ENCODE measurements at regions not wholly inside any gene's neighbourhood (a gene's known extent, or its start where the extent isn't known, plus 50 kb on each side); places are given as distances from the start of the nearest gene placed in this dataset.

DNA sequence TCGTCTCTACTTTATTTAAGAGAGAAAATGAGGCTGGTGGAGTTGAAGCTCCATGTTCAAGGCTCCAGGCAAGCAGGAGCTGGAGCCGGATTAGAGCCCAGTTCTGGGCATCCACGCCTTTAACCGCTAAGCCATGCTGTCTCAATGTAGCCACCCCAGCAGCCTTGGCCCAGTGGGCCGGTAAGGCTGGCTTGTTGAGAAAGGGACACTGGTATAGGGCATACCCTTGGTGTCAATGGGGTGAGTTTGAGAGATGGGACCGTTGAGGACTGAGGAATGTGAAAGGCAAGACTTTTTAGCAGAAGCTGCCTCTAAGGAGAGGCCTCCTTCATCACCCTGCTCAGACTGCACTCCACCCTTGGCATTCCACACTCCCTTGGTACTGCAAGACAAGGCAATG, 147.4 kb downstream of the CYLD start:
- TF ChIP-seq, protein P1, sequence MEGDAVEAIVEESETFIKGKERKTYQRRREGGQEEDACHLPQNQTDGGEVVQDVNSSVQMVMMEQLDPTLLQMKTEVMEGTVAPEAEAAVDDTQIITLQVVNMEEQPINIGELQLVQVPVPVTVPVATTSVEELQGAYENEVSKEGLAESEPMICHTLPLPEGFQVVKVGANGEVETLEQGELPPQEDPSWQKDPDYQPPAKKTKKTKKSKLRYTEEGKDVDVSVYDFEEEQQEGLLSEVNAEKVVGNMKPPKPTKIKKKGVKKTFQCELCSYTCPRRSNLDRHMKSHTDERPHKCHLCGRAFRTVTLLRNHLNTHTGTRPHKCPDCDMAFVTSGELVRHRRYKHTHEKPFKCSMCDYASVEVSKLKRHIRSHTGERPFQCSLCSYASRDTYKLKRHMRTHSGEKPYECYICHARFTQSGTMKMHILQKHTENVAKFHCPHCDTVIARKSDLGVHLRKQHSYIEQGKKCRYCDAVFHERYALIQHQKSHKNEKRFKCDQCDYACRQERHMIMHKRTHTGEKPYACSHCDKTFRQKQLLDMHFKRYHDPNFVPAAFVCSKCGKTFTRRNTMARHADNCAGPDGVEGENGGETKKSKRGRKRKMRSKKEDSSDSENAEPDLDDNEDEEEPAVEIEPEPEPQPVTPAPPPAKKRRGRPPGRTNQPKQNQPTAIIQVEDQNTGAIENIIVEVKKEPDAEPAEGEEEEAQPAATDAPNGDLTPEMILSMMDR (IDR thresholded peaks at IDR 0.05; ENCODE audit: borderline replicate concordance, extremely low read depth, low read length, poor library complexity, severe bottlenecking), result no peak
- no peak for TF ChIP-seq EZH2 (IDR thresholded peaks at IDR 0.05; ENCODE audit: borderline replicate concordance, low read depth, low read length, severe bottlenecking)

Measured in DND-41 (cell line).